A673 (cell line): ENCODE measurements at regions not wholly inside any gene's neighbourhood (a gene's known extent, or its start where the extent isn't known, plus 50 kb on each side); places are given as distances from the start of the nearest gene placed in this dataset.

ENCODE experiments used
- BruUV-seq: library from RNA; stranded (reverse); fragments of 400-500 nt; replicated peaks from 2 replicates; lab custom pipeline; 2021; lab: Mats Ljungman, UMichigan
- CTCF ChIA-PET: fragments of 300-600 bp; sonication (Branson Sonifier 250); formaldehyde crosslinking; loops from one replicate; lab custom pipeline; 2022; ENCODE audit warnings: antibody characterized with exemption; lab: Charles Lee
- POLR2A ChIA-PET: fragments of 300-600 bp; sonication (Branson Sonifier 250); formaldehyde crosslinking; loops from one replicate; lab custom pipeline; 2022; ENCODE audit warnings: antibody characterized with exemption; ENCODE audit not compliant: low non-redundant PET; lab: Charles Lee
- DNase-seq: peaks from one replicate; pipeline ENCODE4 v3.0.0-alpha.2; 2015; ENCODE audit warnings: low spot score
- H3K27ac ChIP-seq: fragments of 200-600 bp; sonication (generic); 2 replicates; pipeline ENCODE4 v1.5.1; 2016; ENCODE audit warnings: mixed run types, low read depth, mild to moderate bottlenecking, mixed read lengths, antibody characterized with exemption, low read length; ENCODE audit not compliant: poor library complexity, severe bottlenecking
- H3K27me3 ChIP-seq: fragments of 200-600 bp; sonication (generic); replicated peaks from 2 replicates; pipeline ENCODE4 v1.6.1; 2017; ENCODE audit warnings: mixed run types, low read depth, mild to moderate bottlenecking, mixed read lengths, antibody characterized with exemption, low read length; ENCODE audit not compliant: insufficient read depth, poor library complexity
- H3K36me3 ChIP-seq: fragments of 200-600 bp; sonication (generic); 2 replicates; pipeline ENCODE4 v1.6.1; 2016; ENCODE audit warnings: mixed run types, mild to moderate bottlenecking, mixed read lengths, antibody characterized with exemption, low read length; ENCODE audit not compliant: insufficient read depth, poor library complexity, severe bottlenecking
- H3K4me1 ChIP-seq: fragments of 200-600 bp; sonication (generic); 2 replicates; pipeline ENCODE4 v1.6.1; 2017; ENCODE audit warnings: mixed run types, mild to moderate bottlenecking, mixed read lengths, antibody characterized with exemption, low read length; ENCODE audit not compliant: insufficient read depth, poor library complexity, severe bottlenecking
- H3K4me3 ChIP-seq: fragments of 200-600 bp; sonication (generic); 2 replicates; pipeline ENCODE4 v1.5.1; 2016; ENCODE audit warnings: low read depth, mixed run types, mild to moderate bottlenecking, mixed read lengths, low read length; ENCODE audit not compliant: poor library complexity, severe bottlenecking
- H3K9me3 ChIP-seq: fragments of 200-600 bp; sonication (generic); 2 replicates; pipeline ENCODE4 v1.6.1; 2016; ENCODE audit warnings: mixed run types, low read depth, mild to moderate bottlenecking, mixed read lengths, antibody characterized with exemption, low read length; ENCODE audit not compliant: poor library complexity, severe bottlenecking
- EZH2 ChIP-seq: fragments of 200-600 bp; sonication (generic); IDR thresholded peaks from 2 replicates; pipeline ENCODE4 v1.6.1; 2017; ENCODE audit warnings: borderline replicate concordance, low read depth, mild to moderate bottlenecking, mixed read lengths, antibody characterized with exemption, low read length; ENCODE audit not compliant: poor library complexity, severe bottlenecking
- intact Hi-C: fragments of 100-400 bp; cut with micrococcal nuclease; formaldehyde crosslinking; loops from one replicate; pipeline ENCODE4 v1.10.0; 2022; ENCODE audit not compliant: unreplicated experiment
- TF ChIP-seq, protein P1 (sequence below): fragments of 300-800, 200-600 bp; sonication (generic); conservative IDR thresholded peaks from 2 replicates; pipeline ENCODE4 v1.5.1; 2017; ENCODE audit warnings: low read depth, mild to moderate bottlenecking, antibody characterized with exemption, low read length, moderate library complexity, mixed read lengths

DNA sequence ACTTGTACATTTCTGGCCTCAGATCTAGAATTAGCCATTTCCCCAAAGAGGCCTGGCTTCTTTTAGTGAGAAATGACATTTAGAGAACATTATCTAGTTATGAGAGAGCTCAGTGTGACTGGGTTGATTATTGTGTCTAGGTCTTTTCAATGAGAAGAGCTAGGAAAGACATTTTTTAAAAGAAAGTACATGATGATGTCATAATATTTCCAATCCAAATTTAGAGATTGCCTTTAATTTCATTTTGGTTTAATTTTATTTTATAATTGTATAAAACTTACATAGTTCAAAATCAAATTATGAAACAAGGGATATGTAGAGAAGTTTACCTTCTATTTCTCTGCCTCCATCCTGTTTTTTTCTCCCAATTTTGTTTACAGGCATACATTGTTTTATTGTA is 354.9 kb downstream of the TMEM135 start:
- POLR2A ChIA-PET, result no interaction called here
- Histone ChIP-seq H3K4me3 (no peak overlapping the region), H3K4me1 (no peaks in the 10 kb centered on the region), H3K27me3 (no peaks in the 10 kb centered on the region), H3K36me3 (no peaks in the 10 kb centered on the region), H3K27ac (no peak overlapping the region), H3K9me3 (no peaks in the 10 kb centered on the region)
- no TSS peak for BruUV-seq
- CTCF ChIA-PET, result no interaction called here
- intact Hi-C loops, result no loop called here
- TF ChIP-seq, protein P1, sequence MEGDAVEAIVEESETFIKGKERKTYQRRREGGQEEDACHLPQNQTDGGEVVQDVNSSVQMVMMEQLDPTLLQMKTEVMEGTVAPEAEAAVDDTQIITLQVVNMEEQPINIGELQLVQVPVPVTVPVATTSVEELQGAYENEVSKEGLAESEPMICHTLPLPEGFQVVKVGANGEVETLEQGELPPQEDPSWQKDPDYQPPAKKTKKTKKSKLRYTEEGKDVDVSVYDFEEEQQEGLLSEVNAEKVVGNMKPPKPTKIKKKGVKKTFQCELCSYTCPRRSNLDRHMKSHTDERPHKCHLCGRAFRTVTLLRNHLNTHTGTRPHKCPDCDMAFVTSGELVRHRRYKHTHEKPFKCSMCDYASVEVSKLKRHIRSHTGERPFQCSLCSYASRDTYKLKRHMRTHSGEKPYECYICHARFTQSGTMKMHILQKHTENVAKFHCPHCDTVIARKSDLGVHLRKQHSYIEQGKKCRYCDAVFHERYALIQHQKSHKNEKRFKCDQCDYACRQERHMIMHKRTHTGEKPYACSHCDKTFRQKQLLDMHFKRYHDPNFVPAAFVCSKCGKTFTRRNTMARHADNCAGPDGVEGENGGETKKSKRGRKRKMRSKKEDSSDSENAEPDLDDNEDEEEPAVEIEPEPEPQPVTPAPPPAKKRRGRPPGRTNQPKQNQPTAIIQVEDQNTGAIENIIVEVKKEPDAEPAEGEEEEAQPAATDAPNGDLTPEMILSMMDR, result no peak
- TF ChIP-seq EZH2, result no peak
- DNase-seq, result no peak

DNA sequence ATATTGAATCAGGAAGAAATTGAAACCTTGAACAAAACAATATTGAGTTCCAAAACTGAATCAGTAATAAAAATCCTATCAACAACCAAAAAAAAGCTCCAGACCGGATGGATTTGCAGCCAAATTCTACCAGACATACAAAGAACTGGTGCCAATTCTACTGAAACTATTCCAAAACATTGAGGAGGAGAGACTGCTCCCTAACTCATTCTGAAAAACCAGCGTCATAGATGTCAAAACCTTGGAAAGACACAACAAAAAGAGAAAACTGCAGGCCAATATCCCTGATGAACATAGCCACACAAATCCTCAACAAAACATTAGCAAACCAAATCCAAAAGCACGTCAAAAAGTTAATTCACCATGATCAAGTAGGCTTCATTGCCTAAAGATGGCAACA is 353.8 kb downstream of the TMEM135 start:
- no TSS peak for BruUV-seq
- no peak overlapping the region for H3K27ac ChIP-seq
- DNase-seq, result no peak

DNA sequence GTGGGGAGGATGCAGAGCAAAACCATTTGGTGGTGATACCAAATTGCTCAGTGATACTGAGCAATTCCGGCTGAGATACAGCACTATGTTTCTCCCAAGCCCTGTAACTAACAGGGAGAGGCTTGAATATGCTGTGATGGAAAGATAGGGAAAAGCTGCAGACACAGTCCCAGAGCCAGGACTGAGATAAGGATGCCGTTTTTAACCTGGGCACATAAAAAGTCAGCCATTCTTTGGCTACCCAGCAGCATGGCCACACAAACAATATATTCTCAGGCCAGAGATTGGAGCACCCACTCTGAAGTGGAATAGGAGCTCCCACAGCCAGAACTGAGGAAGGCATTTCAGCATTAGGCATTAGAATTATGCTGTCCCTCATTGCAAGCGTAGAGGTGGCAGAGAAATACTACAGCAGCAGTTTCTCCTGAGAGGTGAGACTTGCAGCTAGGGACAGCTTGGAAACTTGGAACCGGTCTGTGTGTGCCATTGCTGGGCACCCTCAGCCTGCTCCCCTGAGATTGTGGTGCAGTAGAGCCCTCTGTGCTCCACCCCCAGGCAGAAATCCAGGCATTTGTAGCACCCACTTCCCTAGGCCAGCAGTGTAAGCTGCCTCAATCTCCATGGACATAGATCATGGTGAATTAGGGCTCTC is 346.5 kb downstream of the TMEM135 start:
- Histone ChIP-seq H3K4me3 (no peak overlapping the region), H3K36me3 (no peaks in the 10 kb centered on the region), H3K9me3 (no peaks in the 10 kb centered on the region), H3K4me1 (no peaks in the 10 kb centered on the region), H3K27me3 (no peaks in the 10 kb centered on the region), H3K27ac (no peak overlapping the region)
- ChIA-PET CTCF (no interaction called here), POLR2A (no interaction called here)
- DNase-seq, result no peak
- TF ChIP-seq, protein P1, result no peak
- TF ChIP-seq EZH2, result no peak
- no TSS peak for BruUV-seq
- intact Hi-C loops, result no loop called here

More for the DNA sequence above, 353.8 kb downstream of the TMEM135 start:
- no peaks in the 10 kb centered on the region for H3K9me3 ChIP-seq
- no peaks in the 10 kb centered on the region for H3K4me1 ChIP-seq
- H3K36me3 ChIP-seq, result no peaks in the 10 kb centered on the region
- H3K27me3 ChIP-seq, result no peaks in the 10 kb centered on the region
- no peak for TF ChIP-seq EZH2
- TF ChIP-seq, protein P1, result no peak
- intact Hi-C loops, result no loop called here
- CTCF ChIA-PET, result no interaction called here
- no peak overlapping the region for H3K4me3 ChIP-seq
- POLR2A ChIA-PET, result no interaction called here
